ENCODE measurements at regions not wholly inside any gene's neighbourhood (a gene's known extent, or its start where the extent isn't known, plus 50 kb on each side); places are given as distances from the start of the nearest gene placed in this dataset.

DNA sequence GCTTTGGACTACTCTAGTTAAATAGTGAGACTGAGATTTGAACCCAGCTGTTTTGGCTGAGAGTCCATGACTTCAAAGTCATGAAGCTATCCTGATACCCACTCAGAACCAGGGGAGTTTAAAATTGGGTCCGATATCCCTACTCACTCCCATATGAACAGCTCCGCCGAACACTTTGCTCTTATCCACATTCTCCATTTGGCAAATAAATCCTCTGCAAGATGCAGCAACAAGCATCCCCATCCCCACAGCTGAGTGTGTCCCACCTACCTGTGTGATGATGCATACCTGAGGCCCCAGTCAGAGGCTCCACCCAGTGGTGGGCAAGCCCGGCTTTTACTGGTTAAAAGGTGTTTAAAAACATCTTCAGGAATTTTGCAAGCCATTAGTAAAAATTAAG lies 108.3 kb upstream of the SLC24A3 start:
- DNase-seq (ENCODE audit: low spot score in 2 of 2) (no peak), ATAC-seq (no peak)
- Mint-ChIP-seq H3K36me3 (no peaks in the 10 kb centered on the region), H3K9me3 (peaks cover 0 to 3% of the 10 kb centered on the region in 2 donors), H3K27ac (no peak overlapping the region)

DNA sequence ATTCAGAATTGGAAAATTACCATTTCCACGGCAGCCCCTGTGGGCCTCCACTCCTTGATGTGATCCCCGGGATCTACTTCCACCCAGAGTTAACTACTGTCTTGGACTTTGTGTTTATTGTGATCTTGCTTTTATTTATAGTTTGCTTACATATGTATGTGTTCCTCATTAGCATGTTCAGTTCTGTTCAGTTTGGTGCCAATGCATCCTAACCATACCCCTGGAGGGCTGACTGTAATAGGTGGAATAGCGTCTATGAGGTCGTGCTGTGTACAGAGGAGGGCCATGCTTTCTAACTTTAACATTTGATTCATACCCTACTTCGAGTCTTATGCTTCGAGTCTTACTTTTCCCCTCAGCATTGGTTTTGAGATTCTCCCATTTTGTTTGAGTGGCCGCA lies 104.3 kb upstream of the SLC24A3 start:
- no peaks in the 10 kb centered on the region for H3K36me3 Mint-ChIP-seq
- H3K9me3 Mint-ChIP-seq, result peaks cover 0 to 3% of the 10 kb centered on the region in 2 donors
- no peak for ATAC-seq
- DNase-seq (ENCODE audit: low spot score in 2 of 2), result no peak
- no peak overlapping the region for H3K27ac Mint-ChIP-seq

DNA sequence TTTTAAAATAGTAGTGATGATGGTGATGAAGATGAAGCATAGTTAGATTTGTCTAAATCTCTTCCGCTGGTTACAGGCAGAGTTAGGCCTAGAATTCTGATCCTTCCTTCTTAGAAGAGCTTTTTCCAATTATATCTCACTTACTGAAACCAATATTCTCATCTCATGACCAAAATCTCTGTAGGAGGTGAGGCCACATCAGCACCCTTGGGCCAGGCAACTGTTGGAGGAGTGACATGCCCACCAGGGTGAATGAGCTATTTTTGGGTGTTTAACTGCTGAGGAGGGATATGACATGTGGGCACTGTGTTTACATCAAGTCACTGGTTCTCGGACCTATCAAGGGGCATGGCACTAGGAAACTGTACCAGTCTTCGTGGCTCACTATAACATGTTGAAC lies 102.2 kb upstream of the SLC24A3 start:
- ATAC-seq (no peak), DNase-seq (ENCODE audit: low spot score in 2 of 2) (no peak)
- H3K9me3 Mint-ChIP-seq, result no peaks in the 10 kb centered on the region
- no peak overlapping the region for H3K27ac Mint-ChIP-seq
- H3K36me3 Mint-ChIP-seq, result no peaks in the 10 kb centered on the region

DNA sequence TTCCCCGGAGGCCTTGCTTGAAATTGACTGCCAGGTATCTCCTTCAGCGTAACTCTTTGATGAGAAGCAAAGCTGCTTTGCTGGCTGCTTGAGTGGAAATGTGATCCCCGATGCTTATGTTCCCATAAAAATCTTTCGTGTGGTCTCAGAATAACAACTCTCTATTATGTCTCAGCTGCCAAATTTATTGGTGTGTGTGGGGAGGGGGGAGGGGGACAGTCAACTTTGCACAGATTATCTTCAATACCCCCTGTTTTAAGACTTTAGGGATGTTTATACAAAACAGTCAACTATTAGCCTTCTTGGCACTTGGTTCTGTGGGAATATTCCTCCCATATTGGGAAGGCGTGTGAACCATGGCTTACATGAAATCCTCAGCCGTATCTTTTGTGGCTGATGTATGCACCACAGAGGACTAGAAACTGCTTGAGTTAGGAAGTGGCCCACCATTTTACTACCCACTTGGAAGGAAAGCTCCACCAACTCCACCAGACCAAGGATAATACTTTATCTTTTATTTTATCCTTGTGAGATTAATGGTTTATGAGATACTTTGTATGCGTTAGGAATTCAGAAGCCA lies 101.5 kb upstream of the SLC24A3 start:
- no peak for ATAC-seq
- Mint-ChIP-seq H3K27ac (no peak overlapping the region), H3K9me3 (no peaks in the 10 kb centered on the region), H3K36me3 (no peaks in the 10 kb centered on the region)
- no peak for DNase-seq (ENCODE audit: low spot score in 2 of 2)

DNA sequence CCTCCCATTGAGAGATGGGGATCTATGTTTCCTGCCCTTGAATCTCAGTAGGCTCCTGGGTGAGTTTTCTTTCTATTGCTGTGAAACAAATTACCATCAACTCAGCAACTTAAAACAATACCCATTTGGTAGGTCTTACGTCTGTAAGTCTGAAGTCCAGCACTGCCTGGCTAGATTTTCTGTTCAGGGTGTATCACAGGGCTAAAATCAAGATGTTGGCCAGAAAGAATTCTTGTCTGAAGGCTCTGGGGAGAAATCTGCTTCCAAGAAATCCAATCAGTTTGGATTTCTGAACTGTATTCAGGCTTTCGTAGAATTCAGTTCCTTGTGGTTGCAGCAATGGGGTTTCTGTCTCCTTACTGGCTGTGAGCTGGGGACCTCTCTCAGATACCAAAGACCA lies 99.6 kb upstream of the SLC24A3 start:
- H3K36me3 Mint-ChIP-seq, result no peaks in the 10 kb centered on the region
- no peak for DNase-seq (ENCODE audit: low spot score in 2 of 2)
- H3K27ac Mint-ChIP-seq, result no peak overlapping the region
- no peak for ATAC-seq
- peaks cover 0 to 4% of the 10 kb centered on the region in 2 donors for H3K9me3 Mint-ChIP-seq

DNA sequence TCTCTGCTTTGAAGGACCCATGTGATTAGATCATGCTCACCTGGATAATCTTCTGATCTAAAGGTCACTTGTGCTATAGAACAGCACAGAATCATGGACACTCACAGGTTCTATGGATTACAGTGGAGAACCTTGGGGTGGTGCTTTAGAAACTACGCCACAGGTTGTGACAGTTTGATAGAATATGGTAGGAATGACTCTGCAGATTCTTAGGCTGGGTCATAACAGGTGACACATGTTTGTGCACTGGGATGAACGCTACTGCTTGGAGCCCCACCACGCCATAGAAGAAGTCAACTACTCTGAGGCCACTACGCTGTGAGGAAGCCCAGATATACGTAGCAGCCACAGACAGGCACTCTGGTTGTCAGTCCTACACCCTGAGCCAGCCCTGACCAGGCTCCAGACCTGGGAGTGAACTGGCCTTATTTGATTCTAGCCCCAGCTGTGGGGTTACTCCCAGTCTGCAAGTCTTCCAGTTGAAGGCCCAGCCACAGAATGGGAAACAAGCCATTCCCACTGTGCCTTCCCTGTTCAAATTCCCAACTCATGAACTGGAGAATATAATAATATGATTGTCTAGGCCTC lies 99.0 kb upstream of the SLC24A3 start:
- ATAC-seq (no peak), DNase-seq (ENCODE audit: low spot score in 2 of 2) (no peak)
- Mint-ChIP-seq H3K9me3 (peaks cover 0 to 4% of the 10 kb centered on the region in 2 donors), H3K36me3 (no peaks in the 10 kb centered on the region), H3K27ac (no peak overlapping the region)

DNA sequence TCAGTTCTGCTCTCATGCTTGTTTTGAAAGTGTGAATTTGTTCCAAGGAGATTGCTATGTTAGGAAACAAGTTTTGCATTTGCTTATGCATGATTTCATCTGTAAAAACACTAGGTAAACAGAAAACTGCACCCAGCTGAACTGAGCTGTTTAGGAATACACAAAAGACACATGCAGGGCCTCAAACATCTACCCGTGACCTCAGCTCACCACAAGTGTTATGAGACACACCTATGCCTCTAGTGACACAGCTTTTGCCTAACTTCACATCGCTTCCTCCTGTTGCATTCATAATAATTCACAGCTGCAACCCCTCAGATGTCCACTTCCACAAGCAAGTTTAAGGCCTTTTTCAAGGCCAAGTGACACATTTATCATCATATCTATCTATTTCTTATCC lies 98.0 kb upstream of the SLC24A3 start:
- no peak for DNase-seq (ENCODE audit: low spot score in 2 of 2)

DNA sequence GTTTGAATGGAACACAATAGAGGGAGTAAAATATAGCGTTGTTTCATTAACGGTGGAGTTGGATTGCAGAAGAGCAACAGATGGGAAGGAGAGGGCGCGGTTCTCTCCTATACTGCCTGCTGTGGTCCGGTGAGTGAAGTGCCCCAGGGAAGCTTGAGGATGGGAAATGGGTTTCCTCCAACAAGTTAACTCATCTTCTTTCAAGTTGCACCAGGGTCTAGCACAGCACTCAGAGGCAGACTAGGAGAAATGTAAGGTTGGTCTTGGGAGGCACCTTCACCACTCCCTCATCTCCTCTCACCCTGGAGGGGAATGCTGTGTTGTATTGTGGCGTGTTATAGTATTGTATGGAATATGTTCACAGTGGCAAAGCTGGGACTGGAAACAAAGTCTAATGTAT lies 96.9 kb upstream of the SLC24A3 start:
- Mint-ChIP-seq H3K9me3 (peaks cover 0 to 4% of the 10 kb centered on the region in 2 donors), H3K27ac (no peak overlapping the region), H3K36me3 (no peaks in the 10 kb centered on the region)
- DNase-seq (ENCODE audit: low spot score in 2 of 2) (no peak), ATAC-seq (no peak)

More for the DNA sequence above, 98.0 kb upstream of the SLC24A3 start:
- peaks cover 0 to 4% of the 10 kb centered on the region in 2 donors for H3K9me3 Mint-ChIP-seq
- H3K27ac Mint-ChIP-seq, result no peak overlapping the region
- ATAC-seq, result no peak
- H3K36me3 Mint-ChIP-seq, result no peaks in the 10 kb centered on the region

DNA sequence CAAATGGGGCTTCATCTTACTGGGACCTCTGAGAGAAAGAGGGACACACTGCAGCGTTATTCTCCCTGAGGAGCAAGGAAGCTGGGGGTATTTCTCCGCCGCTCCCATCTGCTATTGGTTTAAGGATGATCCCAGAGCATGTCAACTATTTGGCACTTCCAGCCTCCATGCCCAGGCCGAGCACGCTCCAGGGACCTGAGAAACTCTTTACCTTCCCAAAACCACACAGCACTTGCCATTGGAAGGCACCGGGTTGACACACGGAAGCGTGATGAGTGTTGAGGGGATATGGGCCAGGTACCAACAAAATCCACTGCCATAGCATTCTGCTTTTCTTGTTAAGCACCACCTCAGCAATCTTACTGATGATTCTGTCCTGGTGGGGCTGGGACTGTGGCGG lies 92.4 kb upstream of the SLC24A3 start:
- Mint-ChIP-seq H3K27ac (no peak overlapping the region), H3K36me3 (no peaks in the 10 kb centered on the region), H3K9me3 (peaks cover 0 to 4% of the 10 kb centered on the region in 2 donors)
- ATAC-seq (no peak), DNase-seq (ENCODE audit: low spot score in 2 of 2) (no peak)

DNA sequence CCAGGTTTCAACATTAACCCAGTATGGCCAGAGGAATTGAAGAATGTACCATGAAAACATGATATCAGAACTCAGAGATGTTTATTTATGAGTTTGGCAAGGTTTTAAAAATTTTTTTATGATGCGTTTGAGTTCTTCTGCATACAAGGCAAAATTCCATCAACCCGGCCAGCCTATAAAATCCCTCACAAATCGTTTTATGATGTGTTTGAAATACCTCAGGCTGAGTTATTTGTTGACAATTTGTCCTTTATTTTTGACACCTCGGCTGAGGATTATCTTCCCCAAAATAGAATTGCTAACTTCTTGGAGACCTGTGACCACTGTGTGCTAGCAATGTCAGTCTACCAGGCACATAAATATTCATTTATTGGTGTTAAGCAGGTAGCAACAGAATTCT lies 91.9 kb upstream of the SLC24A3 start:
- no peaks in the 10 kb centered on the region for H3K36me3 Mint-ChIP-seq
- no peak overlapping the region for H3K27ac Mint-ChIP-seq
- DNase-seq (ENCODE audit: low spot score in 2 of 2) (no peak), ATAC-seq (no peak)
- H3K9me3 Mint-ChIP-seq, result peaks cover 0 to 4% of the 10 kb centered on the region in 2 donors

DNA sequence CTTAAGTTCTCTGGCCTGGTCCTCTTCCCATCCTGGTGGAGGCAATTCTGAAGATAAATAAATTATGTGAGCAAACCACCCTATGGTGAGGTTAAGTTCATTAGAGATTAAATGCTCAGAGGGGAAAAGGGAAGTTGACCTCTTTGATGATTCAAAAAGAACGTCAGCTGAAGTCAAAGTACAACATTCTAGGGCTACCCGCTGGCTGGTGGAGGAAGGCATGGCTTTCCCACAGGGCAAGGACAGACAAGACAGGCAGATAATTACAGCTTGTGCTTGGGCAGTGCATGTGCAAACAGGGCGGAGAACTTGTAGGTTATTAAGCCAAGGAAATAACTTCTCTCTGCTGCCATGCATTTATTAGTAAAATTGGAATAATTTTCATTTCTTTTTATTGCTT lies 91.0 kb upstream of the SLC24A3 start:
- no peak for ATAC-seq
- no peak for DNase-seq (ENCODE audit: low spot score in 2 of 2)
- Mint-ChIP-seq H3K36me3 (no peaks in the 10 kb centered on the region), H3K27ac (no peak overlapping the region), H3K9me3 (peaks cover 0 to 4% of the 10 kb centered on the region in 2 donors)

DNA sequence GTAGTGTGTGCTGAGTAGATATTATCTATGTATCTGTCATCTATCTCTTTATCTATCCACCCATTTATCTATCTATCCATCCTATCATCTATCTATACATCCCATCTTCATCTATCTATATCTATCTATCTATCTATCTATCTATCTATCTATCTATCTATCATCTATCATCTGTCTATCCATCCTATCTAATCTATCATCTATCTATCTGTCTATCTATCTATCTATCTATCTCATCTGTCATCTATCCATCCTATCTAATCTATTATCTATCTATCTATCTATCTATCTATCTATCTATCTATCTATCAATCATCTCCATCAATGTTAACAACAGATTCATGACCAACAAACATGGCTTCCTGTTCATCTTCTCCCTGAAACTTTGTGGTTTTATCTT lies 90.5 kb upstream of the SLC24A3 start:
- no peak for DNase-seq (ENCODE audit: low spot score in 2 of 2)
- ATAC-seq, result no peak
- Mint-ChIP-seq H3K9me3 (peaks cover 0 to 3% of the 10 kb centered on the region in 2 donors), H3K36me3 (no peaks in the 10 kb centered on the region), H3K27ac (no peak overlapping the region)

DNA sequence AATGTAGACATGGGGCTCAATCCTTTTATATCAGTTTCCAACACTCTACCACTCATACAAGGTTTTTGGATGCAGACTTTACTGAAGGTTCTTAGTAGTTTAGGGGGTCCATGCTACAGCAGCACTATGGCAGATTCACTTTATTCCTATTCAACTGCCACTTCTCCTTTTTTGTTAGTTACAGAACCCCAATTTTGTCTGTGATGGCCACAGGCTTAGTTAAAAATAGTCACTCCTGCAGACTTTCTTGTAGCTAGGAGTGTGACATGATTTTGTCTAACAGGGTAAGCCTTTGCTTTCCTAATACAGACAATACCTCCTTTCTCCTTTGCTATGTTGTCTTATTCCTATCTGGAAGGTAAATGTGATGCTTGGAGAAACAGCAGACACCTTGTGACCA lies 90.0 kb upstream of the SLC24A3 start:
- Mint-ChIP-seq H3K36me3 (no peaks in the 10 kb centered on the region), H3K9me3 (no peaks in the 10 kb centered on the region)

DNA sequence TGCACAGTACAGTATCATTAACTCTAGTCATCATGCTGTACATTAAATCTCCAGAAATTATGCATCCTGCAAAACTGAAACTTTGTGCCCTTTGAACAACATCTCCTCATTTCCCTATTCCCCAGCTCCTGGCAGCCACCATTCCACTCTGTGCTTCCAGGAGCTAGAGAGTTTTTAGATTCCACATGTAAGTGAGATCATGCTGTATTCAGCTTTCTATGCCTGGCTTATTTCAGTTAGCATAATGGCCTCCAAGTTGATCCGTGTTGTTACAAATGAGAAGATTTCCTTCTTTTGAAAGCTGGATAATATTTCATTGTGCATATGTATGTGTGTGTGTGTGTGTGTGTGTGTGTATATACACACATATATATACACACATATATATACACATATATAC lies 86.9 kb upstream of the SLC24A3 start:
- no peak for ATAC-seq

More for the DNA sequence above, 90.0 kb upstream of the SLC24A3 start:
- ATAC-seq, result no peak
- no peak for DNase-seq (ENCODE audit: low spot score in 2 of 2)
- no peak overlapping the region for H3K27ac Mint-ChIP-seq

DNA sequence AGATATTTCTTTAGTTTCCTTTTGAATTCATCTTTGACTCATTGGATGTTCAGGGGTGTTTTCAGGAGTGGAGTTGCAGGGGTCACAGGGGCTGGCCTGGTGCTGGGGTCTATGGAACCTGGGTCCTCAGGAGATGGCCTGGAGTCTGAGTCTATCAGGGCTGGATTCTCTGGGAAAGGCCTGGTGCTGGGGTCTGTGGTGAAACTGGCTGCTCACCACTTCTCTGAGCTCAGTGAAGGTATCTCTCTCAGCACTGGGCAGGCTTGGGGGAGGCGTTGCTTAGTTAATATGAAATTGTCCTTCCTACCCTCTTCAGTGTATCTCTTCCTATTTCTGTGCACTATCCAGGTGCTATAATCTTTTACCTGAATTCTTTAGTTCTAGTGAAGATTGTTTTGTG lies 83.1 kb upstream of the SLC24A3 start:
- H3K36me3 Mint-ChIP-seq, result no peaks in the 10 kb centered on the region
- DNase-seq (ENCODE audit: low spot score in 2 of 2) (no peak), ATAC-seq (no peak)
- H3K9me3 Mint-ChIP-seq, result peaks cover 0 to 4% of the 10 kb centered on the region in 2 donors
- H3K27ac Mint-ChIP-seq, result no peak overlapping the region

More for the DNA sequence above, 86.9 kb upstream of the SLC24A3 start:
- DNase-seq (ENCODE audit: low spot score in 2 of 2), result no peak
- no peaks in the 10 kb centered on the region for H3K36me3 Mint-ChIP-seq
- H3K9me3 Mint-ChIP-seq, result no peaks in the 10 kb centered on the region
- H3K27ac Mint-ChIP-seq, result no peak overlapping the region

DNA sequence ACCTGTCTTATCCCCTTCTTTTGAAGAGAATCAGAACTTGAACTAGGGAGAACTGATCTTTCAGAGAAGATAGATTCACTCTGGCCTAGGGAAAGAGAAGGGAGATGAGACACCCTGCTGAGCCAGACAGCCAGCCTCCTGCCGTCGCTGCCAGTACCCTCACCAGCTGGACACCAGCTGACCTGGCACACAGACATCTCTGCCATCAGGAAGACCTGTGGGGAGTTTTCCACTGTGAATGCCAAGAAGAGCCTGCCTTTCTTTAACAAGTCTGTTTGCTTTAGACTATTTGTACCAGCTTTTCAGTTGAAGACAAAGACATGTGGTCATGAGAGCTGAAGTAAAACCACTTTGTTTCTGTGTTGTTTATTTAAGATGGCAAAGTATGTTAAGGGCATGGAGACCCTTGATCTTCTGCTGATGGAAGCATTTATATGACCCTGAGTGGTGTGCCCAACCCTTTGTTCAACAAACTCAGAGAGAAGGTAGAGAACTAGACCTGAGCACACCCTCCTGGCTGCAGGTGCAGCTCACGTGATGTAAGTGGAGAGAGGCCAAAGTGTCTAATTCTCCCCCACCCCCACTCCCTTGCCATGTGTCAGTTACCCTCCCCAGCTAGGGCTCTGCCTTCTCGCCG lies 82.3 kb upstream of the SLC24A3 start:
- Mint-ChIP-seq H3K9me3 (peaks cover 0 to 4% of the 10 kb centered on the region in 2 donors), H3K36me3 (no peaks in the 10 kb centered on the region), H3K27ac (no peak overlapping the region)
- no peak for ATAC-seq
- DNase-seq (ENCODE audit: low spot score in 2 of 2), result no peak

DNA sequence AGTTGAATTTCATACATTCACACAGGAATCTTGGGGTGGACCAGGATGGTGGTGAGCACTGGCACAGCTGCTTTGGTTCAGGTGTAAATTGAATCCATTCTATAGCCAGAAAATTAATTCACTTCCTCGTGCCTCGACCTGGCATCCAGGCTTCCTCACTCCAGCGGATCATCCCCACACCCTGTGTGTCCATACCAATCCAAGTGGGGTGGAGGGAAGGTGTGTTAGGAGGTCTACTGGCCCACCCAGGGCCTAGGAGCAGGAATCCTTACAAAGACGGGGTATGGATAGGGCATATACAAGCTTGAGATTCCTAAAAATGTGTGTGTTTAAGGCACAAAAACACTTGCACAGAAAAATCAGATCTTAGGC lies 81.8 kb upstream of the SLC24A3 start:
- Mint-ChIP-seq H3K9me3 (peaks cover 0 to 4% of the 10 kb centered on the region in 2 donors), H3K27ac (no peak overlapping the region), H3K36me3 (no peaks in the 10 kb centered on the region)
- no peak for DNase-seq (ENCODE audit: low spot score in 2 of 2)
- no peak for ATAC-seq

DNA sequence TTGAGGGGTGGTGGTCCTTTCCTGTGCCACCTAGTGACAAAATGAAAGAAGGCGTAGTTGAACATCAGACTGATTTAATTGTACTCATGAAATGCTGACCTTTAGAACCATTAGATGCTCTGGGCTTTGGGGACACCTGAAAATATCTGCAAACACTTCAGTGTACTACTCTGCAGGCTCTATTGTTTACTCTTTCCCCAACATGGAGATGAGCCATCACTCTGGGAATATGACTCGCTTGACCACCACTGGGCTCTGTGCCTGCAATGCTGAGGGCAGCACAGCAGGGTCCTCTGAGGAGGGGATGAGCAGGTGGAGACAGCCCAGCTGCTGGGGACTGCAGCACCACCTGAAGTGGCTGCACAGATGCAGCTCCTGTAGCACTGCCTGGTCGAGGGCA lies 74.8 kb upstream of the SLC24A3 start:
- DNase-seq (ENCODE audit: low spot score in 2 of 2) (no peak), ATAC-seq (no peak)
- no peak overlapping the region for H3K27ac Mint-ChIP-seq
- H3K9me3 Mint-ChIP-seq, result peaks cover 14 to 24% of the 10 kb centered on the region in 2 donors
- H3K36me3 Mint-ChIP-seq, result no peaks in the 10 kb centered on the region

All from activated naive CD4-positive, alpha-beta T cell treated with anti-CD3 and anti-CD28 coated beads, Interleukin-2, amount 50 U/mL, for 72 hours (primary cell).